ENCODE measurements at regions not wholly inside any gene's neighbourhood (a gene's known extent, or its start where the extent isn't known, plus 50 kb on each side); places are given as distances from the start of the nearest gene placed in this dataset.

GRCh38 chr6:90790058-90790457, 203.2 kb upstream of the MAP3K7 start:
- DNase-seq (ENCODE audit: low spot score): no peak

- DNase-seq (ENCODE audit: low spot score): no peak
Measured at GRCh38 chr6:90788781-90789180, 201.9 kb upstream of the MAP3K7 start.

GRCh38 chr6:90787446-90787845, 200.6 kb upstream of the MAP3K7 start:
- no peak for DNase-seq (ENCODE audit: low spot score)

GRCh38 chr6:90780778-90781177, 193.9 kb upstream of the MAP3K7 start:
- no peak for DNase-seq (ENCODE audit: low spot score)

GRCh38 chr6:90780141-90780540, 193.3 kb upstream of the MAP3K7 start:
- DNase-seq (ENCODE audit: low spot score): no peak

- DNase-seq (ENCODE audit: low spot score): no peak
Measured at GRCh38 chr6:90778417-90779203, 191.7 kb upstream of the MAP3K7 start.

GRCh38 chr6:90770778-90771177, 183.9 kb upstream of the MAP3K7 start:
- DNase-seq (ENCODE audit: low spot score): no peak

GRCh38 chr6:90765895-90766294, 179.0 kb upstream of the MAP3K7 start:
- no peak for DNase-seq (ENCODE audit: low spot score)

GRCh38 chr6:90765491-90765890, 178.6 kb upstream of the MAP3K7 start:
- DNase-seq (ENCODE audit: low spot score): no peak

GRCh38 chr6:90764001-90764400, 177.1 kb upstream of the MAP3K7 start:
- no peak for DNase-seq (ENCODE audit: low spot score)

- DNase-seq (ENCODE audit: low spot score): no peak
Measured at GRCh38 chr6:90759664-90760063, 172.8 kb upstream of the MAP3K7 start.

- no peak for DNase-seq (ENCODE audit: low spot score)
Measured at GRCh38 chr6:90758741-90759140, 171.9 kb upstream of the MAP3K7 start.

- DNase-seq (ENCODE audit: low spot score): no peak
Measured at GRCh38 chr6:90753820-90754643, 167.2 kb upstream of the MAP3K7 start.

- no peak for DNase-seq (ENCODE audit: low spot score)
Measured at GRCh38 chr6:90739802-90740201, 152.9 kb upstream of the MAP3K7 start.

- DNase-seq (ENCODE audit: low spot score): no peak
Measured at GRCh38 chr6:90739339-90739738, 152.5 kb upstream of the MAP3K7 start.

- DNase-seq (ENCODE audit: low spot score): no peak
Measured at GRCh38 chr6:90730151-90730673, 143.3 kb upstream of the MAP3K7 start.

- no peak for DNase-seq (ENCODE audit: low spot score)
Measured at GRCh38 chr6:90729057-90729456, 142.2 kb upstream of the MAP3K7 start.

- DNase-seq (ENCODE audit: low spot score): no peak
Measured at GRCh38 chr6:90722648-90723047, 135.8 kb upstream of the MAP3K7 start.

GRCh38 chr6:90720404-90720803, 133.5 kb upstream of the MAP3K7 start:
- DNase-seq (ENCODE audit: low spot score): no peak

GRCh38 chr6:90719321-90720195, 132.7 kb upstream of the MAP3K7 start:
- DNase-seq (ENCODE audit: low spot score): no peak

- no peak for DNase-seq (ENCODE audit: low spot score)
Measured at GRCh38 chr6:90716376-90716775, 129.5 kb upstream of the MAP3K7 start.

- no peak for DNase-seq (ENCODE audit: low spot score)
Measured at GRCh38 chr6:90715093-90715655, 128.3 kb upstream of the MAP3K7 start.
